Hepatocyte (in vitro differentiated cells): ENCODE measurements at regions not wholly inside any gene's neighbourhood (a gene's known extent, or its start where the extent isn't known, plus 50 kb on each side); places are given as distances from the start of the nearest gene placed in this dataset.

Experiments used
- DNase-seq: peaks from one replicate; pipeline ENCODE4 v3.0.0-alpha.2; 2016; ENCODE audit warnings: low spot score
- H2AFZ ChIP-seq: fragments of 200-600 bp; sonication (generic); 2 replicates; pipeline ENCODE4 v1.6.0; 2016; ENCODE audit warnings: antibody characterized with exemption, mild to moderate bottlenecking
- H3K27ac ChIP-seq: fragments of 200-600 bp; sonication (generic); 2 replicates; pipeline ENCODE4 v1.5.1; 2016; ENCODE audit warnings: mild to moderate bottlenecking
- H3K27me3 ChIP-seq: fragments of 200-600 bp; sonication (generic); 2 replicates; pipeline ENCODE4 v1.6.1; 2016
- H3K36me3 ChIP-seq: fragments of 200-600 bp; sonication (generic); replicated peaks from 2 replicates; pipeline ENCODE4 v1.5.1; 2016; ENCODE audit warnings: low read depth; ENCODE audit not compliant: insufficient read depth
- H3K4me1 ChIP-seq: fragments of 200-600 bp; sonication (generic); 2 replicates; pipeline ENCODE4 v1.5.1; 2016; ENCODE audit warnings: mild to moderate bottlenecking, moderate library complexity; ENCODE audit not compliant: insufficient read depth
- H3K4me2 ChIP-seq: fragments of 200-600 bp; sonication (generic); 2 replicates; pipeline ENCODE4 v1.6.0; 2016
- H3K4me3 ChIP-seq: fragments of 200-600 bp; sonication (generic); 2 replicates; pipeline ENCODE4 v1.5.1; 2016; ENCODE audit warnings: mild to moderate bottlenecking
- H3K79me2 ChIP-seq: fragments of 200-600 bp; sonication (generic); 2 replicates; pipeline ENCODE4 v1.6.0; 2017; ENCODE audit warnings: mild to moderate bottlenecking
- H3K9me2 ChIP-seq: fragments of 200-600 bp; sonication (generic); replicated peaks from 2 replicates; pipeline ENCODE4 v1.6.0; 2017; ENCODE audit warnings: mild to moderate bottlenecking; ENCODE audit not compliant: insufficient read depth
- H3K9me3 ChIP-seq: fragments of 200-600 bp; sonication (generic); 2 replicates; pipeline ENCODE4 v1.5.1; 2016; ENCODE audit warnings: low read depth, mild to moderate bottlenecking
- H4K20me1 ChIP-seq: fragments of 200-600 bp; sonication (generic); 2 replicates; pipeline ENCODE4 v1.6.0; 2016; ENCODE audit warnings: mild to moderate bottlenecking; ENCODE audit not compliant: insufficient read depth, poor library complexity, severe bottlenecking
- EZH2 ChIP-seq: fragments of 200-600 bp; sonication (generic); IDR thresholded peaks from 2 replicates; pipeline ENCODE4 v1.6.1; 2016; ENCODE audit warnings: antibody characterized with exemption, mild to moderate bottlenecking, borderline replicate concordance
- EZH2phosphoT487 ChIP-seq: fragments of 200-600 bp; sonication (generic); IDR thresholded peaks from one replicate; pipeline ENCODE4 v1.6.1; 2018; ENCODE audit warnings: antibody characterized with exemption, mild to moderate bottlenecking, low read depth, moderate library complexity; ENCODE audit not compliant: unreplicated experiment, severe bottlenecking
- WGBS: methylation state at CpG from one replicate; pipeline ENCODE4 v1.1.6; 2016; ENCODE audit warnings: low lambda C conversion rate; ENCODE audit errors: missing lambda C conversion rate; 5-methylcytosine and 5-hydroxymethylcytosine counted together
- TF ChIP-seq, protein P1 (sequence below): fragments of 200-600 bp; sonication (generic); IDR thresholded peaks from 2 replicates; pipeline ENCODE4 v1.5.1; 2016; ENCODE audit warnings: antibody characterized with exemption, mild to moderate bottlenecking; ENCODE audit not compliant: poor library complexity

DNA sequence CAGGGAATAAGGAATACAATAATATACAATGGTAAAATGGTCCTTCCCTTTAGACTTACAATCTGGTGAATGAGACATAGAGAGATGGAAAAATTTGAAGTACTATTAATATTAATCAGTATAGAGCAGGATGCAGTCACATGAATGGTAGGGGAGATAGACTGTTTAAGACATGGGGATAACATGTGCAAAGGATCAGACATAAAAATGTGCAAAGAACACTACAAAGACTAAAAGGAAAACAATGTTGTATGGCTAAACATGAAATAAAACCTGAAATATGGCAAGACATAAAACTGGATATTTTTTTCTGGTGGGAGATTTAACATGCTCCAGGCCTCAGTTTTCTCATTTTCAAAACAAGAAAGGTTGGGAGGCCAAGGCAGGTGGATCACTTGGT lies 182.4 kb upstream of the DPT start:
- Histone ChIP-seq H3K9me3 (no peaks in the 10 kb centered on the region), H4K20me1 (no peaks in the 10 kb centered on the region), H2AFZ (no peak overlapping the region), H3K27me3 (no peaks in the 10 kb centered on the region), H3K4me3 (no peak overlapping the region), H3K79me2 (no peaks in the 10 kb centered on the region), H3K4me2 (no peak overlapping the region), H3K9me2 (no peaks in the 10 kb centered on the region), H3K4me1 (peaks cover 18% of the 10 kb centered on the region), H3K36me3 (no peaks in the 10 kb centered on the region), H3K27ac (no peak overlapping the region)
- TF ChIP-seq, protein P1, sequence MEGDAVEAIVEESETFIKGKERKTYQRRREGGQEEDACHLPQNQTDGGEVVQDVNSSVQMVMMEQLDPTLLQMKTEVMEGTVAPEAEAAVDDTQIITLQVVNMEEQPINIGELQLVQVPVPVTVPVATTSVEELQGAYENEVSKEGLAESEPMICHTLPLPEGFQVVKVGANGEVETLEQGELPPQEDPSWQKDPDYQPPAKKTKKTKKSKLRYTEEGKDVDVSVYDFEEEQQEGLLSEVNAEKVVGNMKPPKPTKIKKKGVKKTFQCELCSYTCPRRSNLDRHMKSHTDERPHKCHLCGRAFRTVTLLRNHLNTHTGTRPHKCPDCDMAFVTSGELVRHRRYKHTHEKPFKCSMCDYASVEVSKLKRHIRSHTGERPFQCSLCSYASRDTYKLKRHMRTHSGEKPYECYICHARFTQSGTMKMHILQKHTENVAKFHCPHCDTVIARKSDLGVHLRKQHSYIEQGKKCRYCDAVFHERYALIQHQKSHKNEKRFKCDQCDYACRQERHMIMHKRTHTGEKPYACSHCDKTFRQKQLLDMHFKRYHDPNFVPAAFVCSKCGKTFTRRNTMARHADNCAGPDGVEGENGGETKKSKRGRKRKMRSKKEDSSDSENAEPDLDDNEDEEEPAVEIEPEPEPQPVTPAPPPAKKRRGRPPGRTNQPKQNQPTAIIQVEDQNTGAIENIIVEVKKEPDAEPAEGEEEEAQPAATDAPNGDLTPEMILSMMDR, result no peak
- TF ChIP-seq EZH2 (no peak), EZH2phosphoT487 (no peak)
- DNase-seq, result no peak

- DNase-seq, result no peak
- Histone ChIP-seq H3K27me3 (no peaks in the 10 kb centered on the region), H3K9me2 (no peaks in the 10 kb centered on the region), H3K4me3 (no peak overlapping the region), H3K9me3 (no peaks in the 10 kb centered on the region), H3K36me3 (no peaks in the 10 kb centered on the region), H3K79me2 (no peaks in the 10 kb centered on the region), H3K4me1 (no peaks in the 10 kb centered on the region), H4K20me1 (no peaks in the 10 kb centered on the region), H3K27ac (no peak overlapping the region), H2AFZ (no peak overlapping the region), H3K4me2 (no peak overlapping the region)
- TF ChIP-seq, protein P1, result no peak
- no peak for TF ChIP-seq EZH2
- no peak for TF ChIP-seq EZH2phosphoT487
- 84% methylated on average over 4 of the region's 4 CpGs for WGBS
Observed at GRCh38 chr1:168913711-168914463, 184.9 kb upstream of the DPT start.

- TF ChIP-seq EZH2 (no peak), EZH2phosphoT487 (no peak)
- TF ChIP-seq, protein P1, result no peak
- Histone ChIP-seq H3K4me2 (no peak overlapping the region), H3K9me3 (no peaks in the 10 kb centered on the region), H3K4me3 (no peak overlapping the region), H3K9me2 (no peaks in the 10 kb centered on the region), H3K4me1 (peaks cover 13% of the 10 kb centered on the region), H4K20me1 (no peaks in the 10 kb centered on the region), H3K27me3 (no peaks in the 10 kb centered on the region), H3K79me2 (no peaks in the 10 kb centered on the region), H3K36me3 (no peaks in the 10 kb centered on the region), H2AFZ (no peak overlapping the region), H3K27ac (no peak overlapping the region)
- DNase-seq, result no peak
- WGBS, result 62% methylated on average over 2 of the region's 2 CpGs
Observed at GRCh38 chr1:168917309-168917708, 188.3 kb upstream of the DPT start.

- Histone ChIP-seq H2AFZ (no peak overlapping the region), H3K79me2 (no peaks in the 10 kb centered on the region), H3K9me2 (no peaks in the 10 kb centered on the region), H3K4me2 (no peak overlapping the region), H4K20me1 (no peaks in the 10 kb centered on the region), H3K27me3 (no peaks in the 10 kb centered on the region), H3K4me1 (peaks cover 13% of the 10 kb centered on the region), H3K4me3 (no peak overlapping the region), H3K27ac (no peak overlapping the region), H3K9me3 (no peaks in the 10 kb centered on the region), H3K36me3 (no peaks in the 10 kb centered on the region)
- TF ChIP-seq EZH2 (no peak), EZH2phosphoT487 (no peak)
- TF ChIP-seq, protein P1, result no peak
- no peak for DNase-seq
- WGBS, result 96% methylated on average over 2 of the region's 2 CpGs
Observed at GRCh38 chr1:168917796-168918195, 188.7 kb upstream of the ATP1B1 start.
